Activated B cell treated with CpG ODN at 0.5 μM for 24 hours (primary cell): ENCODE measurements at regions not wholly inside any gene's neighbourhood (a gene's known extent, or its start where the extent isn't known, plus 50 kb on each side); places are given as distances from the start of the nearest gene placed in this dataset.
"Not testable (repeated sequence)": the region's sequence is repeated elsewhere in the genome, so short reads cannot be mapped to it uniquely, and the experiment has no call there.

Source experiments
- ATAC-seq: fragments of 200-7000 bp; cut with Tn5 transposase; one replicate; pipeline ENCODE4 v1.10.0; 2021; ENCODE audit warnings: low read depth, mild to moderate bottlenecking, moderate library complexity
- CTCF ChIA-PET: fragments of 350-600 bp; sonication (Branson Sonifier 250); formaldehyde crosslinking; loops from one replicate; lab custom pipeline; 2021; ENCODE audit warnings: antibody characterized with exemption; lab: Charles Lee
- POLR2A ChIA-PET: fragments of 350-600 bp; sonication (Branson Sonifier 250); formaldehyde crosslinking; loops from one replicate; lab custom pipeline; 2021; ENCODE audit warnings: antibody characterized with exemption; lab: Charles Lee
- DNase-seq: peaks from one replicate; pipeline ENCODE4 v3.0.0; 2022
- H3K27ac Mint-ChIP-seq: one replicate; pipeline ENCODE4 v1.8.0; 2020; ENCODE audit warnings: mixed read lengths
- H3K27me3 Mint-ChIP-seq: one replicate; pipeline ENCODE4 v1.8.0; 2021; ENCODE audit warnings: mixed read lengths
- H3K36me3 Mint-ChIP-seq: one replicate; pipeline ENCODE4 v1.8.0; 2021; ENCODE audit warnings: low read depth, mixed read lengths
- H3K4me1 Mint-ChIP-seq: one replicate; pipeline ENCODE4 v1.8.0; 2021; ENCODE audit warnings: mixed read lengths
- H3K4me3 Mint-ChIP-seq: one replicate; pipeline ENCODE4 v1.8.0; 2020; ENCODE audit warnings: mild to moderate bottlenecking, mixed read lengths
- H3K9me3 Mint-ChIP-seq: one replicate; pipeline ENCODE4 v1.8.0; 2020; ENCODE audit warnings: mixed read lengths
- intact Hi-C: fragments of 100-400 bp; cut with micrococcal nuclease; formaldehyde crosslinking; loops from one replicate; pipeline ENCODE4 v1.15.1; 2024
- TF ChIP-seq, protein P1 (sequence below): fragments of 200-600 bp; IDR thresholded peaks from one replicate; pipeline ENCODE4 v1.8.0; 2022; ENCODE audit warnings: antibody characterized with exemption, mild to moderate bottlenecking

DNA sequence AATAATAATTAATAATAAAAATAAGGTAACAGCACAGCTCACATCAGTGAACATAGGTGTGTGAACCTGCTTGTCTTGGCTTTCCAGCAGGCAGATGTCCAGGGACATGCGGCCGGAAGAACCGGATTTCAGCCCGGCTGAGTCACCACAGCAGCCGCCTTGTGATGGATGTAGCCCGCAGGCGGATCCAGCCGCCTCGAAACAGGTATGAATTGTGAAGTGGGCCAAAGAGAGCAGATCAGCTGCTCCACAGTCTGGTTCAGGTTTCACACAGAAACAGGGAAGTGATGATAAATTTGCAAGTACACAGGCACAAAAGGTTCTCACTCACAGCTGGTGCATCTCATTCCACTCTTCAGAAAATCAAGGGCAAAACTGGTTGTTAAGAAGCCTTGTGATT is 55.1 kb downstream of the ID4 start:
- no peaks in the 10 kb centered on the region for H3K4me1 Mint-ChIP-seq
- DNase-seq (no peak), ATAC-seq (no peak)
- no peak overlapping the region for H3K4me3 Mint-ChIP-seq
- H3K9me3 Mint-ChIP-seq = peaks cover 5% of the 10 kb centered on the region
- no peak overlapping the region for H3K27ac Mint-ChIP-seq
- H3K36me3 Mint-ChIP-seq = no peaks in the 10 kb centered on the region
- no peaks in the 10 kb centered on the region for H3K27me3 Mint-ChIP-seq
- TF ChIP-seq, protein P1, sequence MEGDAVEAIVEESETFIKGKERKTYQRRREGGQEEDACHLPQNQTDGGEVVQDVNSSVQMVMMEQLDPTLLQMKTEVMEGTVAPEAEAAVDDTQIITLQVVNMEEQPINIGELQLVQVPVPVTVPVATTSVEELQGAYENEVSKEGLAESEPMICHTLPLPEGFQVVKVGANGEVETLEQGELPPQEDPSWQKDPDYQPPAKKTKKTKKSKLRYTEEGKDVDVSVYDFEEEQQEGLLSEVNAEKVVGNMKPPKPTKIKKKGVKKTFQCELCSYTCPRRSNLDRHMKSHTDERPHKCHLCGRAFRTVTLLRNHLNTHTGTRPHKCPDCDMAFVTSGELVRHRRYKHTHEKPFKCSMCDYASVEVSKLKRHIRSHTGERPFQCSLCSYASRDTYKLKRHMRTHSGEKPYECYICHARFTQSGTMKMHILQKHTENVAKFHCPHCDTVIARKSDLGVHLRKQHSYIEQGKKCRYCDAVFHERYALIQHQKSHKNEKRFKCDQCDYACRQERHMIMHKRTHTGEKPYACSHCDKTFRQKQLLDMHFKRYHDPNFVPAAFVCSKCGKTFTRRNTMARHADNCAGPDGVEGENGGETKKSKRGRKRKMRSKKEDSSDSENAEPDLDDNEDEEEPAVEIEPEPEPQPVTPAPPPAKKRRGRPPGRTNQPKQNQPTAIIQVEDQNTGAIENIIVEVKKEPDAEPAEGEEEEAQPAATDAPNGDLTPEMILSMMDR = no peak
- ChIA-PET POLR2A (no interaction called here), CTCF (no interaction called here)
- intact Hi-C loops = no loop called here

DNA sequence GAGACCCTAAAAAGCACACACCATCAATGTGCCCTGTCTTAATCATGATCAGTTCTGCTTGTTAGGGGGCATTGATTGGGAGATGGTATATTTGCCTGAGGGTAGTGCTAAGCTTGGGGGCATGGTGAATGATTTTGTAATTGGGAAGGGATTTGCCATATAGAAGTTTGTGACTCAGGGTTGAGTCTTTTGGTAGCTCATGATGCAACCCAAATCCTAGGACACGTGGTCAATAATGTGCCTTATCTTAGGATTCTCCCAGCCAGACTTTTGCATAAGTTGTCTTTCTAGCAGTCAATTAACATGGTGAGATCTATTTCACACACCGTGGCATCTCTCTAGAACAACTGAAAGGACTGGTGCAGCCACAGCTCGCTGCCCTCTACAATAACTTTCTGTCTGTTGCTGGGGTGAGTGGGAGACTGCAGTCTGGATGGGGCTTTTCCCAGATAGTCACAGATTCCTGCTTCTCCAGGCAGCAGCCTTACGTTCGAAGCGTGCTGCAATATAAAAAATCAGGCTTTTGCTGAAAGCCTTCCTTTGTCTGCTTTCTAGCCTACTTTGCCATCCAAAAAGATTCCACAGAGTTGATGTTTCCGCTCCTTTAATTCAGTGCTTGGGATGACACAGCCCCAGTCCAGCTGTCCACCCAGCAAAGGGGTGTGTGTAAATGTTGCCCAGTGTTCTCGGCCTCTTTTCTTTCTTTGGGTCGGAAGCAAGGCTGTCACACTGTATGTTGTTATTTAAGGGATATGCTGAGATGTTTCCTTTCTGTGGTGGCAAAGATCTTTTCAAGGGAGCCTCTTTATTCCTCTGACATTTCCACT is 58.9 kb downstream of the ID4 start:
- Mint-ChIP-seq H3K27ac (no peak overlapping the region), H3K4me1 (no peaks in the 10 kb centered on the region), H3K27me3 (no peaks in the 10 kb centered on the region), H3K36me3 (no peaks in the 10 kb centered on the region), H3K9me3 (peaks cover 7% of the 10 kb centered on the region), H3K4me3 (no peak overlapping the region)
- ChIA-PET POLR2A (no interaction called here), CTCF (no interaction called here)
- ATAC-seq (no peak), DNase-seq (no peak)
- intact Hi-C loops = no loop called here
- TF ChIP-seq, protein P1 = no peak

DNA sequence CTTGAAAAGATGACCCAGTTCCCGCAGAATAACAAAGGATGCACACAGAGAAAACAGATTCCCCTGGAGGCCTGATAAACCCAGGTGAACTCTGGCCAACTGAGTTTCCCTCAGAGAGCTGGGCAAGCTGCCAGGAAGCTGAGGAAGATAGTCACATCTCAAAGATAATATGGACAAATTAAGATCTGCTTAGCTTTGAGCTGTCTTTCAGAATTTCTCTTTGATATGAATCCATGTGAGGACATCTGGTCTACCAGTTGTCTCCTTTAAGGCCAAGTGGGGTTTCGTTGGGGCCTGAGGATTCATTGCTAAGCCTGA is 59.5 kb downstream of the ID4 start:
- Mint-ChIP-seq H3K9me3 (peaks cover 7% of the 10 kb centered on the region), H3K4me1 (no peaks in the 10 kb centered on the region), H3K4me3 (no peak overlapping the region), H3K27ac (no peak overlapping the region), H3K36me3 (no peaks in the 10 kb centered on the region), H3K27me3 (no peaks in the 10 kb centered on the region)
- ChIA-PET POLR2A (no interaction called here), CTCF (no interaction called here)
- ATAC-seq (no peak), DNase-seq (no peak)
- intact Hi-C loops = no loop called here
- TF ChIP-seq, protein P1 = no peak

DNA sequence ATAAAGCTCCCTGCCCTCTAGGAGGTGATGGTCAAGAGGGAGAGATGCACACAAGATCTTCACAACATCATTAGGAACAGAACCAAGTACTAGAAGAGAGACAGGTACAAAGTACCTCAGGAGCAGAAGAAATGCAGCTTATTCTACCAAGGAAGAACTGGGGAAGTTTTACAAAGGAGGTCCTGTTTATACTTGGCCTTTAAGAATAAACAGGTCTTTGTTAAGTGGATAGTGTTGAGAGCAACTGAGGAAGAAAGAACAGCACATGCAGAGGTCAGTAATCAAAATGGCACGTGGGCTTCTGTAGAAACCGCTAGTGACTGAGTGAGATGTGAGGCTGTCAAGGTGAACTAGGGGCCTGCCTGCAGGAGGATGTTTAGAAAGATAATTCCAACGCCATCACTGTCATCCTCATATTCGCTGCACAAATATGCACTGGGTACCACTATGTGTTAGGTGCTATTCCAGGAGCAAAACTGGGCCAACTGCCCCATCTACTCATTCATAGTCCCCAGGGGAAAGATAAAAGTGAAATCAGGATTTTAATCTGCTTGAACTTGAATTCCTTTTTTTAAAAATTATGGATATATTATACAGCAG is 61.1 kb downstream of the ID4 start:
- Mint-ChIP-seq H3K27ac (no peak overlapping the region), H3K27me3 (no peaks in the 10 kb centered on the region), H3K36me3 (no peaks in the 10 kb centered on the region), H3K4me3 (no peak overlapping the region), H3K9me3 (peaks cover 9% of the 10 kb centered on the region), H3K4me1 (no peaks in the 10 kb centered on the region)
- TF ChIP-seq, protein P1 = no peak
- ATAC-seq (no peak), DNase-seq (no peak)
- POLR2A ChIA-PET = interaction anchor here (0.5 kb wide), 1 partner anchor 68 kb away, joined by 3 read pairs; no protein-coding TSS in a partner anchor
- CTCF ChIA-PET = no interaction called here
- intact Hi-C loops = no loop called here

DNA sequence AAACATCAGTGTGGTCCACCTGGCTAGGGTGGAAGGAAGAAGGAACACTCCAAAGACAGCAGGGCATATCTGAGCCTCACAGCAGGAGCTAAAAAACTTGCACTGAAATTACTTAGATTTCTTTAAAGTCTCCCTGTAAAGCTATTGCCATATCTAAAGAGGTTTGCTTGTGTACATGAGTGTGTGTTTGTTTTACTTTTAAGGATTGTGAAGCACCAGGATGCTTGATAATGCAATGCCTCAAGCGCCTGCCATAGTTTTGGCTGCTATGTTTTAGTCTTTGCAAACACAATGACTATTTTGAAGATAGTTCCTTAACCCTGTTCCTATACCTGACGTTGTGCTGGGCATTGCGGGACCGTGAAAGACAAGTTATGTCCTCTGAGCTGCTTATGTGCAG is 65.0 kb downstream of the ID4 start:
- Mint-ChIP-seq H3K4me1 (no peaks in the 10 kb centered on the region), H3K9me3 (peaks cover 5% of the 10 kb centered on the region), H3K27me3 (no peaks in the 10 kb centered on the region), H3K36me3 (no peaks in the 10 kb centered on the region), H3K4me3 (no peak overlapping the region), H3K27ac (no peak overlapping the region)
- ChIA-PET POLR2A (no interaction called here), CTCF (no interaction called here)
- DNase-seq = no peak
- ATAC-seq = no peak
- intact Hi-C loops = no loop called here
- TF ChIP-seq, protein P1 = no peak

DNA sequence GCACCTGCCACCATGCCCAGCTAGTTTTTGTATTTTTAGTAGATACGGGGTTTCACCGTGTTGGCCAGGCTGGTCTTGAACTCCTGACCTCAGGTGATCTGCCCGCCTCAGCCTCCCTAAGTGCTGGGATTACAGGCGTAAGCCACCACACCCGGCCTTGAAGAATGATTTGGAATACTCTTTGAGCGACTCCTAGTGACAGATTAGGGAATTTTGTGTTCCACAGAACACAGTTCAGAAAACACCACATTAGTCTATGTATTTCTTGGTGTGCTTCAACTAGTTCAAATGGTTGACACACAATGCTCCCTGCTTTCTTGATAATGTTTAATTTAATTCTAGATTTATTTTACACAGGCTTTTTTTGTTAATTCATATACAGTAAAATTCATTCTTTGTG is 67.2 kb downstream of the ID4 start:
- H3K4me1 Mint-ChIP-seq, H3K36me3 Mint-ChIP-seq, ATAC-seq, intact Hi-C loops, H3K9me3 Mint-ChIP-seq, POLR2A ChIA-PET, H3K4me3 Mint-ChIP-seq, DNase-seq, H3K27ac Mint-ChIP-seq, H3K27me3 Mint-ChIP-seq, CTCF ChIA-PET: not testable (repeated sequence)
